HG03457 (cell line): ENCODE measurements at regions not wholly inside any gene's neighbourhood (a gene's known extent, or its start where the extent isn't known, plus 50 kb on each side); places are given as distances from the start of the nearest gene placed in this dataset.

Source experiments
- ATAC-seq: cut with Tn5 transposase; IDR thresholded peaks from one replicate; pipeline ENCODE4 v1.9.1; 2021; ENCODE audit warnings: moderate number of reproducible peaks; ENCODE audit not compliant: unreplicated experiment

DNA sequence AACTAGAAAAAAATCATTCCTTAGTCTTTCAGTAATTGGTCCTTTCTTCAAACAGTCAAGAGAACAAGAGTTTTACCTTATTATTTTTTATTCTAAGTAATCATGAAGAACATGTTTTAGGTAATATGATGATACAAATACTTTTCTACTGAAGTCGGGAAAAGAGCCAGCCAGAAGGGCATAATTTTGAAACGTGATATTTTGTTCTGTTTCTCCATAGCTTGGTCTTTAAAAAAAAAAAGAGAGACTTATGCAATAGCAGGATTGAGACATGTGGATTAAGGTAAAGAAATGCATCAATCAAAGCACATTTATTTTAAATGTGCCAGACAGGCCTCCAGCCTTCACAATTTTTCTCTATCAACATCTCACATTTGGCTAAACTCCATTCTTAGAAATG is 1016.8 kb downstream of the CNTNAP5 start:
- no peak for ATAC-seq

DNA sequence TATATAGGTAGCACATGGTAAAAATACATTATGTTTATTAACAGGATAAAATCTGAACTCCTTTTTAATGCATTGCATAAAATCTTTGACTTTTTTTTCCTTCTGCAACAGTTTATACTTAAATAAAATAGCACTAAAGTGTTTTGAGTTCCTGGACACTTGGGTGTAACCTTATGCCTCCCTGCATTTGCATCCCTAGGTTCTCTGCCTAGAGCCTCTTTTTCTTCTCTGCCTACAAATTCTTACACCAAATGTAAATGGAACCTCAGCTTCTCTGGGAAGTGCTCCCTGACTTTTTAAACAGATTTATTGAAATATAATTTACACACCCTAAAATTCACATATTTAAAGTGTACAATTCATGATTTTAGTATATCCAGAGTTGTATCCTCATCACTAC is 1017.6 kb downstream of the CNTNAP5 start:
- ATAC-seq: no peak

DNA sequence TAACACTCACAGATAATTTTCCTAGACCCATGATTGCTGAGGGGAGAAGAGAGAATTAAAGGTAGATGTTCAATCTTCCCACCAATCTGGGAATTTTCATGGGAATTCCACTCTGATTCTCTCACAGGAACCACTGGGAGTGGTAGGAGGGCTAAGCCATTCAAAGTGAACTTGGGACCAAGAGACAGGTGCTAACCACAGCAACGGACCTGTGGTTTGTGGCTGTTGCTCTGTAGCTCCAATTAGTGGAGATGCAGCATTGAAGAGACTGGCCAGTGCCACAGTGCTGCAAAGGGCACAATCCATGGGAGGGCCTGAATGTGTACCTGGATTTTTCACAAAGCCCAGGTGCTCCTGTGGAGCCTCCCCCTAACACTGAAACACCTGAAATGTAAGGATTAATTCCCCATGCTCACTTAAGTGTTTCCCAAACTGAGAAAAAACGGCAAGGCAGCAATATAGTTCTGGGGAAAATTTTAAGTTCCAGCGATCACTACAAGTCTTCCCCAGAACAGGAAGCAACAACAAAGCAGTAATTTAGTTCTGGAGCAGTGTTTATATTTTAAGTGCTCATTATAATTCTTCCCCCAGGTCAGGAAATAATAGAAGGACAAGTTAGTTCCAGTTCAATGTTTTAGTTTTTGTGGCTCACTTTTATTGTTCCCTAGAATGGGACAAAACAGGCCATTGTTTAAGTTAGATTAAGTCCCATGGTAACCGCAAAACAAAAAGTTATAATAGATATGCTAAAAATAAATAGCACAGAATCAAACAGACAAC is 1045.8 kb downstream of the CNTNAP5 start:
- no peak for ATAC-seq

DNA sequence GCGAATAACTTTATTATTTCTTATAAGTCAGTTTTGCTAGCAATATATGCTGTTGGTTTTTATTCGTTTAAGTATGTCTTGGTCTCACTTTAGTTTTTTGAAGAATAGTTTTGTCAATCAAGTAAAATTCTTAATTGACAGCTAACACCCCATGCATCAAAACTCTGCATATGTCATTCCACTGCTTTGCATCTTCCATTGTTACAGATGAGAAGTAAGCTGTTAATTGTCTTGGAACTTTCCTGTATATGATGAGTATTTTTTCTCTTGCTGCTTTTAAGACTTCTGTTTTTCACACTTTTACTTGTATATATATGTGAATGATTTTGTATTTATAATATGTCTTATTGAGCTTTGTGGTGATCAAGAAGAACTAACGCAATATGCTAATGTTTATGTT is 1048.4 kb downstream of the CNTNAP5 start:
- ATAC-seq: no peak

DNA sequence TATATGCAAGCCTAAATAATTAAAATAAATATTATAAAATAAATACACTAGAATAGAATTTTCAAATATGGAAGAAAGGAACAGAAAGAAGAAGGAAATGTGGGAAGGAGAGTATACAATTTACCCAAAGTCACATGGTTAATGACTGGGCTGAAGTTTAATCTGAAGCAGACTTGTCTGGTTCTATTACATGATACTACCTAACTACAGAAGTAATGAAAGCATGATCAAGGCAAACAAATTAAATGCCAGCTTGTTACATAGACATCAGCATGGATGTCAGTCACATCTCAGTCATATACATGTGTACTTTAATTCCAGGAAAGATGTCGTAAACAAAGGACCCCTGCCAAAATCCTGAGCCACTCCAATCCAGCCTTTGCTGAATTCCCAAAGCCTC is 1060.8 kb downstream of the CNTNAP5 start:
- ATAC-seq: no peak

DNA sequence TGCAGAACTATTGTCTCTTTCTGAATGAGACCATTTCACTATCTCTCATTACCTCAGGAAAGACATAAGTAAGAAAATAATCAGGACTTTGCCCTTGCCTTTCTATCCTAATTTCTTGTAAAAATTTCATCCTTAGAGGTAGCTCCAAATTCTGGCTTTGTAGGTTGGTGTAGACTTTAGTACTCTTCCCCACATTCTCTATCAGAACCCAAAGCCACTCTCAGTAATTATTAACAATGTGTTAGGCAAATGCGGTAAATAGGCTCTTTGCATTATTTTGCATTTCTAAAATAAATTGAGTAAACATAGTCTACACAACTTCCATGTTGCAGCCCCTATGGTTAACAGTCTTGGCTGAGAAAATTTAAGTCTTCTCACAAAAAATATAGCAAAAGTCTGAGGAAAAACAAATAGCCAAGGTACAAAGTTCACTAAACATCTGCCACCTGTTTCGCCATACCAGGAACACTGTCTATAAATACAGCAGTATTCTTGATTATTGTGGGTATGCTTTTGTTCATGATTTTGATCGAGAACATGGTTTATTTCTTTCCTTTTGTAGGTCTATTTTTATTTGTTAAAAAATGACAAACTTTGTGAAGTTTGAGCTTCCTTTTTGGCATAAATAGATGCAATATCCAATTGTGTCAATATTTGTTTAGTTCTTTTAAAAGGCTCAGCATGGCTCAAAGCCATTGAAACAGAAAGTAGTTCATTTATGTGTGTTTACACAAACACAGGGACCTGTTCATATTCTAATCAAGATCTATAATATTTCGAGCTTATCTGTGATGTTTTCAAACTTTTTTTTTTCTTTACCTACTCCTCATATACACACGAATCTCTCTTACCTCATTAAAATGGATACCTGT is 1061.5 kb downstream of the CNTNAP5 start:
- no peak for ATAC-seq

DNA sequence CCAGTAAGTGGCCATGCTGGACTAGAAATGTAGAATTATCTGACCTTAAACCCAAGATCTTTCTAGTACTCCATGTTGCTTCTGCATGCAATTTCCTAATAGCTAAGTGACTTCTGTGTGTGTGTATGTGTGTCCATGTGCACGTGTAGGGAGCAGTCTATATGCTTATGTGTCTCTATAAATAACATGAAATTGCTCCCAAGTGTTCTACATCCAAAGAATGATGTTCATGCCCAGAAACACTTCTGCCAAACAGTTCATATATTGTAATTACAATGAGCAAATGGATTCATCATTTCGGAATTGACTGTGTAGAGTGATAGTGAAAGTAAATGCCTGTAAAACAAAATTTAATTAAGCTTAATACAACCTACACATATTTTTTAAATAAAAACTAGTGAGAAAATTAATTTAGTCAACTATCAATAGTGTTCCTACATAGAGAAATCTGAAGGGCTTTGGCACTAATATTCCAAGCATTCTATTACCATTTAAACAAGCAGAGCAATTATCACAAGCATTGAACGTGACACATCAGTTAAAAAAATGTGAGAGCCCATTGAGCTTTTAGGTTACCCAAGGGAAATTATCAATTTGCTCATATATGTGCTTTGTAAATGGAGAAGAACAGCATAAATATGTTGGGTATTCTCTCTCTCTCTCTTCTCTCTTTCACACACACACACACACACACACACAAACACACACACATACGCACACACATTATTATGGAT is 1067.4 kb downstream of the CNTNAP5 start:
- ATAC-seq: no peak

DNA sequence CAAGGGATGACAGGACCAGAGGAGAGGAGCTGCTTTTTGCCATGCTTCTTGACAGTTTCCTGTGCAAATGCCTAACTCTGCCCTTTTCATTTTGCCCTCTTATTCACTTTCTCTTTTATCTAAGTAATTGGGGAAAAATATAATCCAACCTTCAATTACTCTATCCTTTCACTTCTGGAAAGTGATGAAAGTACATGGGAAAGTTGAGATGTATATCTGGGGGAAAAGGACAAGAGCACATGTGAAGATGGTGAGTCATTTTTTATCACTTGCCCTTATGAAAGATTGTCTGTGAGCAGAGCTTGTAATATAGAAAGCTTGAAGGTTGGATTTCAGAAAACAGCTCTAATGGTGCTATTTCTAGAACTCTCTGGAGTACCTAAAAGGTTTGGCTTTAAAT is 1070.7 kb downstream of the CNTNAP5 start:
- no peak for ATAC-seq

DNA sequence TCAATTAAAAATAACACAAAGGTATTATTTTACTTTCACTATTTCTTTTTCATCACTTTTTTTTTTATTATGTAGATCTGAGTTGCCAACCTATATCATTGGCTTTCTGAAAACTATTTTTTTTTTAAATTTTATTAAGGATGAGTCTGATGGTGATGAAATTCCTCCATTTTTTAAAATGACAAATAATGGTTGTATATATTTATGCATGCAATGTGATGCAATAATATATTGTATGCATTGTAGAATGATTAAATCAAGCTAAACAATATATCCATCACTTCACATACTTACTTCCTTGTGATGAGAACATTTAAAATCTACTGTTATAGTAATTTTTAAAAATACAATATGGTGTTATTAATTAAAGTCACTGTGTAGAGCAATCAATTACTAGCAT is 1081.6 kb downstream of the CNTNAP5 start:
- ATAC-seq: no peak

DNA sequence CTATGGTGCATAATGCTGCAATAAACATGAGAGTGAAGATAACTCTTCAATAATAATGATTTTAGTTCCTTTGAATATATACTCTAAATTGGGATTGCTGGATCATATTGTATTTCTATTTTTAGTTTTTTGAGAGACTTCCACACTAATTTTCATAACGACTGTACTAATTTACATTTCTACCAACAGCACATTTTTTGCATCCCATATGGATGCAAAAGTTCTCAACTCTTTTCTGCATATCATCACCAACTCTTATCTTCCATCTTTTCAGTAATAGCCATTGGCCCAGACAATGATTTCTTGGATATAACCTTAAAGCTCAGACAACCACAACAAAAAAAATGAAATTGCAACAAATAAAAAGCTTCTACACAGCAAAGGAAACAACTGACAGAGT is 1082.4 kb downstream of the CNTNAP5 start:
- ATAC-seq: no peak

DNA sequence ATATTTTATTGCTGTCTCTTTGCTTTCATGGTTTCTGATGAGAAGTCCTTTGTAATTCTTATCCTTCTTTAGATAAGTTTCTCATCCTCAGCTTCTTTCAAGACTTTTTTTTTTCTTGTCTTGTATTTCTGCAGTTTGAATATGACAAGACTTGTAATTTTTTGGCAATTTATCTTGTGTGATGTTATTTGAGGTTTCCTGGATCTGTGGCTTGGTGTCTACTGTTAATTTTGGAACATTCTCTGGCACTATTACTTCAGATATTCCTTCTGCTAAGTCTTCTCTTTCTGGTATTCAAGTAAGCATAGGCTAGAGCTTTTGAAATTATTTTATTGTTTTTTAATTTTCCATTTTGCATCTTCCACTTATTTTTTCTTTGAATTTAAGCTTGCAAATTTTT is 1083.2 kb downstream of the CNTNAP5 start:
- no peak for ATAC-seq

DNA sequence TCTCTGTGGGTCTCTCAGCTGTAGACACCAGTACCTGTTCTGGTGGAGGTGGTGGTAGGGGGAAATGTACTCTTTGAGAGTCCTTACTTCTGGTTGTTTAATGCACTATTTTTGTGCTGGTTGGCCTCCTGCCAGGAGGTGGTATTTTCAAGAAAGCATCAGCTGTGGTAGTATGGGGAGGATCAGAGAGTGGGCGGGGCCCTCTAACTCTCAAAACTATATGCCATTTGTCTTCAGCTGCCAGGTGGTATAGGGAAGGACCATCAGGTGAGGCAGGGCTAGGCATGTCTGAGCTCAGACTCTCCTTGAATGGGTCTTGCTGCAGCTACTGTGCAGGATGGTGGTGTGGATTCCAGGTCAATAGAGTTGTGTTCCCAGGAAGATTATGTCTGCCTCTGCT is 1100.8 kb downstream of the CNTNAP5 start:
- no peak for ATAC-seq

DNA sequence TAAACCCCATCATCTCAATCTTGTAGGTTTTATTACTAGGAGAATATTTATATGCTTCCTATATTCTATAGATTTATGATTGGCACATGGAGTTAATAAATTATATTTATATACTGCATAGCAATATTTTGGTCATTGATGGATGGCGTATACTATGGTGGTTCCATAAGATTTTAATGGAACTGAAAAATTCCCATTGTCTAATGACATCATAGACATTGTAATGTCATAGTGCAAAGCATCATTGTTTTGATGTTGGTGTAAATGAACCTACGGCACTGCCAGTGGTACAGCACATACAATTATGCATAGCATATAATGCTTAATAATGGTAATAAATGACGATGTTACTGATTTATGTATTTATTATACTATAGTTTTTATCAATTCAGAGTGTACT is 1135.9 kb downstream of the CNTNAP5 start:
- ATAC-seq: no peak

DNA sequence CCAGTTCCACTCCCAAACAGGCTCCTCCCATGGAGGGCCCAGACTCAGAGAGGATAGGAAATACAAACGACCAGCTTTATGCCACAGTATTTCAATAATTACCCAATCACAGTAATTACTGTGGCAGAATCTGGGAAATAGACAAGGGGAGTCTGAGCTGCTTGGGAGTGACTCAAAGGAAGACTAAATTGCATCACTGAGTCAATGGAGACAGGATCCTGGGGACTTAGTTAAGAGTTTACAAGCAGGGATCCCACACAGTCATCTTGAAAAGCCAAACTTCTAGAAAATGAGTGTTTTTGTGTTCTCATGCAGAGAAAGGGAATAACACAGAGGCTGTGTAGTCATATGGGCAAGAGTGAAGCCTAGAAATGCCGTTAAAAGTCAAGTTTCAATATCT is 1142.1 kb downstream of the CNTNAP5 start:
- ATAC-seq: no peak

DNA sequence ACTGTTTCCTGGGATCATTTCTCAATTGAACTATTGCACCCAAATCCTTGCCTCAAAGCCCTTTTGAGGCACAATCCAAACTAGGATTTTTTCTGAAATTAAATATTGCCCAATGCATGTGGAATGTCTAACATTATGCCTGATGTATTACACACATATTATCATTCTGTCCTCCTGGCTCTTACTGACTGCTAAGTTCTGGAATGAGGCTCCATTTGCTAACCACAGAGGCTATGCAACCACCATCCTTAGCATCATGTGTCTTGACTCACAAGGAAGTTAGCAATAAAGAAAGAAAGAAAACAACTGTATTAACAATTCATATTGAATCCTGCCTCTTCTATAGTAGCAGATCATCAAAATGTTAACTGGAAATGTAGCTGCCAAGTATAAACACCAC is 1142.7 kb downstream of the CNTNAP5 start:
- no peak for ATAC-seq

DNA sequence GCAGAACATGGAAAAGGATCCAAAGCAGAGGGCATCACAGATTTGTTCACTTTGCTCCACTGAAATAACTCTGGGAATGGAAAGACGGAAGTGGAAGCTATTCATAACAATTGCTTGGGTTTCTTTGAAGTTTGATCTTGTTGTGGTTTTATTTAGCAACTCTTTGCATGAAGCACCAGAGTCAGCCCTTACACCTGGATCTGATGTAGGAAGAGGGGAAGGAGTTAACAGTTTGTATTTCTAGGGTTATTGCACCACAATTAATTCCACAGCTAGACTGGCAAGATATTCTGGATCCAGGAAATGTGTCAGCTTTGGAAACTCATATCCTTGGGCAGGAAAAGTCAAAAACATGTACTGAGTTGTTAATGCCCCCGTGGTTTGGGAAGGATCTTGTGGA is 1143.4 kb downstream of the CNTNAP5 start:
- ATAC-seq: no peak

DNA sequence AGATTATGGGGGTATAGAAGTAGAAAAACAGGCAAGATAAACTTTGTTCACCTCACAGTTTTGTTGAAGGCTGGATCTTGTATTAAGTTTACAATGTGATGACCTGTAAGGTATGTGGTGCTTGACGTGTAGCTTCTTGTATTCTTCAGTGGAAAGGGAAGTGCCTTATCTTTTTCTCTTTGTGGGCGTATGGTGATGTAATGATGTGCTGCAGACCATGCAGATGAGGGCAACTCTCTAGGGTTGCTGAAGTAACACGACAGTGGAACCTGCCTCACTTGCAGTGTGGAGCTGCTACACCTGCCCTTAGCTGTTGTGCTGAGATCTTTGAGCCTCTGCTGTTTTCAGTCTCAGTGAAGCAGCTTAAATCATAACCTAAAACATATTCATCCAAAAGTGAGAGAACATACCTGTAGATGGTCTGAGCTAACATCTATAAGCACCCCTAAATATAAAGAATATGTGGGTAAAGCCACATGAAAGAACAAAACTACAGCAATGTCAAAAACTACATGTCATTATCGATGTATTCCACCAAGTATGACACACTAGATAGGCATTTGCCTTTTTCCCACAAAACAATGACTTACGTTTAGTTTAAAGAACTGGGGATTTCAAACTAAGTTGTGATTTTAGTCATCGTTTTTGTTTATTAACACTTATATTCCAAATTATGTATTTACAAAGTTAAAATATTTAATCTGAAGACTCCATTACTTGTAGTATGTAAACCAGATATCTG is 1144.1 kb downstream of the CNTNAP5 start:
- no peak for ATAC-seq

DNA sequence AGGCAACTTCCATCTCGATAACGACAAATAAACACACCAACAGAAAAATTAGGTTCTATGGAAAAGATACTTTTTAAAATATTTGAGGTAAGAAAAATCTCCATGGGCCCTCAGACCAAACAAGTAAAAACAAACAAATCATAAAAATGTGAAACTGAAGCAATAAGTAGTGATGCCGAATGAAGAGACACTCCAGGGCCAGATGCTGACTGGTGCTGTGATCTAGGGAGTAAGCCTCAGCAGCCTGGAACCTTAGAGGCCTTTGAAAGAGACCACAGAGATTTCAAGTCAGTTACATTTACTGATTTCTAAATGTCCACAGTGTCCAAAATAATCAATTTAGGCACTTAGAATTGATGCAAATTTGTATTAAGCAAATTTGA is 1144.7 kb downstream of the CNTNAP5 start:
- ATAC-seq: no peak

DNA sequence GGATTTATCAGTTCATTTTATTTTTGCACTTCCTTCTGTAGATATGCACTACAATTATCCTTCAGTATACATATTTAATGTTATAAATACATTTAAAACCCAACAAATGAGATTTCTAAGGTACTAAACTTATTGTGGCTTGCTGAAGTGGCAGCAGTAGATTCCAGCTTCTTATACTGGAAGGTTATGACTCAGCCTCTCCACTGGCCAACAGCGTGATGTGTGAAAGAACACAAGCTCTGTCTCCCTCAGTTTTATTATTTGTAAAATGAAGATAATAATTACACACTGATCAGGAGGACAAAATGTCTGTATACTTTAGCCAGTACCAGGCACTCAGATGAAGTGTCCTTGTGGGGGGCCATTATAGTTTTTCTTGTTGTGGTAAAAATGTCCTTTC is 1147.1 kb downstream of the CNTNAP5 start:
- ATAC-seq: no peak

DNA sequence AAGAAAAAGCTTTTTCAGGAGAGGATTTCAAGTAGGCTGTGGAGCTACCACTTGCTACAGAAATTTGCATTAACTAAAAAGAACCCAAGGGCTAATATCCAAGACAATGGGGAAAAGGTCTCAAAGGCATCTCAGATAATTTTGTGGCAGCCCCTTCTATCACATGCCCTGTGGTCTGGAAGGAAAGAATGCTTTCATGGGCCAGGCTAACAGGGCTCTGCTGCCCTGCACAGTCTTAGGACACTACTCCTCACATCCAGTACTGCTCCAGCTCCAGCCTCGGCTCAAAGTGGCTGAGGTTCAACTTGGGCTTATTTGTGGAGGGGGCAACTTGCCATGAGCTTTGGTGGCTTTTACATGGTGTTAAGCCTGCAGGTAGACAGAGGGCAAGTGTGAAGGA is 1150.3 kb downstream of the CNTNAP5 start:
- no peak for ATAC-seq

DNA sequence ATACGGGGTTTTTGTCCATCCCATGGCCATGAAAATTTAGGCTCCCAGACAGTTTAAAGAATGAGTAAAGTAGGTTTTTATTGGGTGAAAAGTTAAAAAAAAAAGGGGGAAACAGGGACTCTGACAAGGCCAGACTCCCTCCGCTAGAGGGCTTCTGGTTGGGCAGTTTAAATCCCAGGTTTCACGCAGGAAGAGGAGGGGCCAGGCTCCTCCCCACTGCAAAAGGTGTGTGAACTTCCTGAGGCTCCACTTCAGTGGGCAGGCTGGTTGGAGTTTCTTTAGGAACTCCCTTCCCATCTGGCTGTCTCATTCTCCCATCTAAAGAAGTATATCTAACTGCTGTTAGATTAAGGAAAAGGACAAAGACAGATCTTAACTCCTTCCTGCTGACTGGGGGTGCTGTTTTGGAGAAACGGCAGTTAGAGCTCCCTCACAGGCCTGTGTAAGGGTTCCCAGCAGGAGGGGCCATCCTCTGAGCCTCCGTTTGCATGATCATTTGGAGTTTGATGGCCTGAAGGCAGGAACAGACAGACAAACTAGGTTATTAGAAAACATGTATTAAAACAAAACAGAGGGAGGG is 1160.7 kb downstream of the CNTNAP5 start:
- ATAC-seq: no peak
